Lung microvascular endothelial cell (primary cell): ENCODE measurements at regions not wholly inside any gene's neighbourhood (a gene's known extent, or its start where the extent isn't known, plus 50 kb on each side); places are given as distances from the start of the nearest gene placed in this dataset.

ENCODE experiments used
- DNase-seq, 2 donors: peaks; one replicate each; pipeline versions ENCODE4 v3.0.0 to v3.0.0-alpha.2; 2010; ENCODE audit warnings: low read depth in 2 of 2

DNA sequence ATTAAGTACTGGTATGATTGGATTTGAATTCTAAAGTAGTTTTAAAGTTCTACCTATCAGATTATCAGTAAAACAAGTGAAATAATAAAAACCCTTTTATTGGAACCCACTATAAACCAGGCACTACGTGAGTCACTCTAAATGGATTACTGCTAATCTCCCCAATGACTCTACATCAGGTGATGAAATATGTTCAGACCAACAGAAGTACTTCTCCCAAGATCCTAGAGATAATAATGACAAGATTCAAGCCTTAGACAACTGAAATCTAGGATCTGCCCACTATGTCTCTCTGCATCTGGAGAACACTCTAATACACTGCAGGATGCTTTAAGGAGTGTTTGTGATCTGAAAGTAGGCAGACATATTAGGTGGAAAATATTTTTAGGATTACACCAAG lies 652.1 kb upstream of the CHORDC1 start:
- DNase-seq: no peak

DNA sequence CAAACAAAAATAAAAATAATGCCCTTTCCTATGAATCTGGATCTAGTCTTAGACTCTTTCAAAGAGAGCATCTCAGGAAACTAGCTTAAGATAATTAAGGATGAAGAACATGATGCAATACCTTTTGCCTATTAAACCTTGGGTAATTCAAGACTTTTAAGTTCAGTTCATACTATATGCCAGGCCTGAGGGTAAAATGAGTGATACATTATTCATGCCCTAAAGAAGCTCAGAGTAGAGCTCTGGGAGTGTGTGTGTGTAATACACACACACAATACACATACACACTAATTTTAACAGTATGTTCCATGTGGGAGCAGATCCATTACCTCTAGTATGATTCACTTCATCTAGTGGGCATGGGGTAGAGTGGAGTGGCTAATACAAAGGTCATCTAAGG lies 651.4 kb upstream of the CHORDC1 start:
- DNase-seq: no peak

DNA sequence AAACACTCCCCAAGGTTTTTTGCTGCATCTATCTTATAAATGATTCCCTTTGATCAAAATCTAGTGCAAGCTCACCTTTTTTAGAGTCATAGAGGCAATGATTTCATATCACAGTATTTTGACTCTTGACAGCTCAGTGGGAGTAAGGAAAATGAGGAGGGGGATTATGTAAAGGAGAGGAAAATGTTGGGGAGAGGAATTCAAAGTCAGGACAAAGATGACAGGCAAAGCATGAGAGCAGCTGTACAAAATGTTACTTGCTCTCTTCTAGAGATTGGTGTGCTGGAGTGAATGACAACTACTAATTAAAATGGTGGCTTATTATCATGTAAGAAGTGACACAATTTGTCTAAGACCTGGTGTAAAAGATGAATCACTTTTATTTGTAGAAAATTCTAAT lies 644.6 kb upstream of the CHORDC1 start:
- DNase-seq: no peak

DNA sequence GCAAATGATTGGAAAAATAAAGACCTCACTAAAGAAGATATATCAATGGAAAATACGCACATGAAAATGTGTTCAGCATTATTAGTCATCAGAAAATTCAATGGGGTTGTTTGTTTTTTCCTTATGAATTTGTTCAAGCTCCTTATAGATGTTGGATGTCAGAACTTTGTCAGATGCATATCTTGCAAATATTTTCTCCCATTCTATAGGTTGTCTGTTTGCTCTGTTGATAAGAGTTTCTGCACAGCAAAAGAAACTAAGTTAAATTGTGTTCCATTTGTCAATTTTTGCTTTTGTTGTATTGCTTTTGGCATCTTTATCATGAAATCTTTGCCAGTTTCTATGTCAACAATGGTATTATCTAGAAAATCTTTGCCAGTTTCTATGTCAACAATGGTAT lies 633.9 kb upstream of the CHORDC1 start:
- no peak for DNase-seq

DNA sequence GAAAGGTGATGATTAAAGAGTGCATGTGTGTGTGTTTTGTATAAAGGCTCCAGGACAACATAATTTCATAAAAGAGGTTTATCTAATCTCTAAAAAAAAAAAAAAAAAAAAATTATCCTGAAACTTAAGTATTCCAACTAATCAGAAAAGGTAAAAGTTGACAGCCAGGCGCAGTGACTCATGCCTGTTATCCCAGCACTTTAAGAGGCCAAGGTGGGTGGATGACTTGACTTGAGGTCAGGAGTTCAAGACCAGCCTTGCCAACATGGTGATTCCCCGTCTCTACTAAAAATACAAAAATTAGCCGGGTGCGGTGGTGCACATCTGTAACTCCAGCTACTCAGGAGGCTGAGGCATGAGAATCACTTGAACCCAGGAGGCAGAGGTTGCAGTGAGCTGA lies 632.7 kb upstream of the CHORDC1 start:
- no peak for DNase-seq

DNA sequence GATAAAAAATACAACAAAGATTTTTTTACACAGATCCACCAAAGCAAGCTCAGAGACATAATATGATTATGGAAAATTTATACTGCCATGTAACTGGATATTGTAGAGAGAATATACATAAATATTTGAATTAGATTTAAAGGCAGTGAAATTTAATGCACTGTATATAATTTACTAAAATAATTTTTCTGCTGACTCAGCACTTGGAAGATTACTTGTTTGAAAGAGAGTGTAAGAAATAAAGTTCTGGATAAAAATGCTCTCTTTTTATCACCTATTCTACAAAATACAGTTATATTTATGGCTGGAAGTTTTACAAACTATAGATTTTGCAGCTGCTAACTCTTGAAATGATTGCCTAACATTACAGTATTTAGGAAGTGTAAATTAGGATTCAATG lies 628.3 kb upstream of the CHORDC1 start:
- DNase-seq: no peak

DNA sequence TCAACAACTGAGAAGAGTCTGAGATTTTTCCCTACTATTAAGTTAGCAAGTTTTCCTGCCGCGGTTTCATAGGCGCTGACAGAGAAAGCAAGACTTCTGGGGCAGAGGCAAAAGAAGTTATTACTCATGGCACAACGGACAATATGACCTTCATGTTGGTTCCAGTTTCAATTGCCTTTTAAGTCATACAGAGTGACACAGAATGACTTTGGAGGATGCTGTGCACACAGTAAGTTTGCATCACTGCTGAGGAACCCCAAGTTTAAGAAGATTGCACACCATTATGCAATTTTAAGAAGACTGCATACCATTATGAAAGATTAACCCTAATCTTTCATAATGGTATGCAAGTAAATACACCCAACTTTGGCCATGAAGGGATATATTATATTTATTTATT lies 626.5 kb upstream of the CHORDC1 start:
- no peak for DNase-seq

DNA sequence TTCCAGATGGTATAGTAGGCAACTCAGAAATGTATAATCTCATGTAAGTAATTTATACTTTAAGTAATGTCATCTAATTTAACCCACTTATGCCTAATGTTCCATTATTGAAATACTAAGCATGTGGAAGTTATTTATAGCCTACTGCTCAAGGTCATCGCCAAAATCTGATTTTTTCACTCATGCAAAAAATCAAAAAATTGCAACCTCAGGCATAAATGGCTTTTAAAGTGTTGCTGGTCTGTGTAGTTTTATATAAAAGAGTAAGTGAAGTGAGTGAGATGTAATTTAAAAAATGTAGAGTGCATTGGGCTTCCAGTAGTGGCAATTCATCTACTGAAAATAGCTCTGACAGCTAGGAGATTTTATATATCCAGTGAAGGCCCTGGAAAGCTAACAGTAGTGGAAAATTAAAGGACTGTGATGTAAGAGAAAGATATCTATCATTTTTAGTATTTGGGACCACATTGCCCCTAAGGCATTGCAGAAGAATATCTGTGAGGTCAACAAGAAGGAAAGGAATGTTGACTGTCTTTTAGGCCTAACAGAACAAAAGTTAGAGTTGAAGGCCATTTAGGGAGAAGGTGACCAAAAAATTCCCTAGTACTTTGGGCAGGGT lies 624.5 kb upstream of the CHORDC1 start:
- DNase-seq: no peak

DNA sequence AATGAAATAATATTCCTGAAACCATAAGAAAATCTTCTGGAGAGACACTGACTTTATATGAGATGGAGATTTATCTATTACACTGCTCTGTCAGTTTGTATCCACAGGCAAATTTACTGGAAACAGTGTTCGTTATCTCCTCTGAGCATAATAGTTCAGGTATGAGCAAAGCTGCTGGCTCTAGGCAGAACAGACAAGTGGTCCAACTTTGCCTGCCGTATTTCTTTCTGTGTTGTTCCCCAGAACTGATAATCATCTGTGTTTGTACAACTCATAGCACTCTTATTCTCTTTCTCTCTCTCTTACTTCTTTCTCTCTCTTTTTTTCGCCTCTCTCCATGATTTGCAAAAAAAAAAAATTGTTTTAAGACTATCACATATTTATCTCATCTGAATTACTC lies 623.8 kb upstream of the CHORDC1 start:
- DNase-seq: no peak

DNA sequence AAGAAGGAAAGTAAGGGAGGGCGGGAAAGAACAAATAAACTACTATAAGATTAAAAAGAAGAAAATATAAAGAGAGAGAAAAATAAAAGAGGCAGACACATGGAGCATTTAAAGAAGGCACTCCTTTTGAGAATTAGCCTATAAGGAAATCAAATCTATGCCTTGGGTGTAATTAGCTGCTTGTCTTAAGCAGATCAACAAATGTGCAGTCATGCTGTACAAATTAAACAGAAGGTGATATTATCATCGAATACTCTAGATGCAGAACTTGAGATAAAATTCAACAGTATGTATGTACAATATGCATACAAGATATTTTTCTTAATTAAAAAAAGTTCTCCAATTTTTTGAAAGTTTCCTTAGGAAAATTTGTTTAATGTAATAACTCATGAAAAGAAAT lies 623.0 kb upstream of the CHORDC1 start:
- no peak for DNase-seq

DNA sequence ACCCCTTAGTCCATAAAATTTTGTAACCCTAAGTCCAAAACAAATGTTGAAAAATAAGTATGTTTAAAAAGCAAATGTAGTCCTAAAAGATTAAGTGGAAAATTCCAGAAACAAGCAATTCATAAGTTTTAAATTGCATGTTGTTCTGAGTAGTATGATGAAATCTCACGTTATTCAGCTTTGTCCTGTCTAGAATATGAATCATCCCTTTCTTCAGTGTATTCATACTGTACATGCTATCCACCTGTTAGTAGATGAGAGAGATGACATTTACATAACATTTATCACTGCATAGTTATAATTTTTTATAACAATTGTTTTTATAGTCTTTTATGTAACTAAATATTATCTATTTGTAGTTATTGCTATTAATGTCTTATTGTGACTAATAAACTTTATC lies 622.3 kb upstream of the CHORDC1 start:
- no peak for DNase-seq

DNA sequence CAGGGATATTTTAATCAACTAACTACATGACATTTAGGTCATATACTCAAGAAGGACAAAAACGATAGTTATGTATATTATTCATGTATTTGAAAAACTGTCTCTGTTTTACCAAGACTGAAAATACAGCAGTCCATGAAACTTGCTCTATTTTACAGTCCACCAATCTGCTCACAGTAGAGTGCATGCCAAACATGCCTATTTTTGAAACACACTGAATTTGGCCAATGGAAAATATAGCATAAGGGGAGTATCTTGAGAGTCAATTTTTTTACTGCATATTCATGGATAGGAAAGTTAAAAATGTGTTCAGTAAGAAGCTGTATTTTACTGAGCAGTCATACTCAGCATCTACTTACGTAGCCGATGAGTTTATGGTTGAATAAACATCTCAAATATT lies 621.2 kb upstream of the CHORDC1 start:
- DNase-seq: no peak

DNA sequence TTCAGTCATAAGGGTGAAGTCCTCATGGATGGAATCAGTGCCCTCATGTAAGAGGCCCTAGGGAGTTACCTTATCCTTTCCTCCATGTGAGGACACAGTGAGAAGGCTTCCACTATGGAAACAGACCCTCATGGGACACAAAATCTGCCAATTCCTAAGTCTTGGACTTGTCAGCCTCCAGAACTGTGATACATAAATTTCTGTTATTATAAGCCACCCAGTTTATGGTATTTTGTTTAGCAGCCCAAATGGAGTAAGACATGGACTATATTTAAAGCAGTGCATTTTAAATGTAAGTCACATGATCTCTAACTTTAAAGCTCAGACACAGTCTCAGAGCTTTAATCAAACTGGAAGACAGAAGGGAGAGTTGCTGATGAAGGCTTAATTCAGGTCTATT lies 619.8 kb upstream of the CHORDC1 start:
- no peak for DNase-seq

DNA sequence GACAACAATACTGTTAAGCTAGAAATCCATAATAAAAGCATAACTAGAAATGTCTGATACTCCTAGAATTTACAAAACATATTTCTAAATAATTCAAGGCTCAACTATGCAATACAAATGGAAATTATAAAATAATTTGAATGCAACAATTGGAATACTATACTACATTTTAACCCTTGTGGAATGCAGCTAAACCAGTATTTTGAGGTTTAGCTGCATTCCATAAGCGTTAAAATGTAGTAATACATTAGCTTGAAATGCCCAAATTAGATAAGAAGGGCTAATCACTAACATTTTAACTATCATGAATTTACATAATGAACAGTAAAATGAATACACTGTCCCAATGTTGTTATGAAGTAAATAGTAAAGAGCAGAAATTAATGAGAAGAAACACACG lies 617.2 kb upstream of the CHORDC1 start:
- no peak for DNase-seq

DNA sequence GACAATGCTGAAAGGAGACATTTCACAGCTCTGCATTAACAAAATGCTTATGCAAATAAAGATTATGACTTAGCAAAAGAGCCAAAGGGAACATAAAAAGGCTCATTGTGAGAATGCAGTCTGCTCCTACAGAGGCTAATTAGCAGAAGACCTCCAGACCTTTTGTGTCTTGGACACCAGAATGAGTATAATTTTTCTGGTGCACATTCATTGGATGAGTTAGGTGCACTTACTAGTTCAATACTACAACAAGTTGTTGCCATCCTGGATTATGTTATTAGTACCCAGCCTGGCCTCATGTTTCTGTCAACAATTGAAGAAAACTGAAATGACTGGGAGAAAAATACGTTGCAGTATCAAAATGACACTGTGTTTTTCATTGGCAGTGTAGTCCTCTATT lies 613.2 kb upstream of the CHORDC1 start:
- no peak for DNase-seq

DNA sequence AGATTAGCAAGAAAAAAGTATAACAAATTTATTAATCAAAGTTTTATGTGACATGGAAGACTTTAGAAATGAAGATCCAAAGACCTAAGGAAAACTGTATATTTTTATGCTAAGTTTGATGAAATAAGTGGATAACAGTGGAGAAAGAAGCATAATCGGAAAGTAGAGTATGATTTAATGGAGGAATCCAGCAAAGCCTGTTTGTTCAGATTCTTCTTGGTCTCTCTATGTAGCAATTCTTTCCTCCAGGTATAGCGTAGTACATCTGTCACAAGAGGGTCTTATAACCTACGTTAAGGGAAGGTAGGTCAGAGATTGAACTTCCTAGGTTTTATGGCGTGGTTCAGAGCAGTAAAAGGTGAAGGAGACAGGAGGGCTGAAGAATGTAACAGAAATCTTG lies 600.6 kb upstream of the CHORDC1 start:
- no peak for DNase-seq

DNA sequence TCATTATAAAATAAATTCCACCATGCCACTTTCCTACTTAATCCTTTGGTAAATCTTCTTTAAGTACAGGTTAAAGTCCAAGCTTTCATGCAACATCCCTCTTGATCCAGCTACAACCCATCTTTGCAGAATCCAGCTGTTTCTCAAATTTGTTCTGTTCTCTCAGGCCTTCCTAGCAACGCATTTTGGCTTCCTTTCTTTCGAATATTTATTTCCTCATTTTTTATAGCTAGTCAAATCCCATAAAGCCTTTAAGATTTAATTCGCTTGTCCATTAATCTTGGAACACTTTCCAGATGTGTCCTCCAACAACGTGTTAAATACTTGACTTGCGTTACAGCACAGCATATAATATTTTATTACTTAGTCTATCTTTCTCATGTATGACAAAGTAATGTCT lies 600.1 kb upstream of the CHORDC1 start:
- no peak for DNase-seq

DNA sequence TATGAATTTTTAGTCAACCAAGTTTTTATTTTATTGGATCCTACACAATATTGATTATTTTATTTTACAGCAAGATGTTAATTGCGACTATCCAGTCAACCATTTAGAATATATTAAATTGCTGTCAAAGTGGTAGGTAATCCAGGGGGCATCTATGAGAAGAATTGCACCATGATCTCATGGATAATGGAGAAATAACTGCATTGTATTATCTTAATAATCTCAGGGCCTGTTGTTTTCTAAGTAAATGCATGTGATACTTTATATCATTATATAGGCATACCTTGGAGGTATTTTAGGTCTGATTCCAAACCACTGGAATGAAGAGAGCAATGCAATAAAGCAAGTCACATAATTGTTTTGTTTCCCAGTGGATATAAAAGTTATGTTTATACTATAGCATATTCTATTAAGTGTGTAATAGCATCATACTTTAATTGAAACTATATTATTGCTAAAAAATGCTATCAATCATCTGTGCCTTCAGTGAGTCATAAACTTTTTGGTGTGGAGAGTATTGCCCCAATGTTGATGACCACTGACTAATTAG lies 595.4 kb upstream of the CHORDC1 start:
- no peak for DNase-seq

DNA sequence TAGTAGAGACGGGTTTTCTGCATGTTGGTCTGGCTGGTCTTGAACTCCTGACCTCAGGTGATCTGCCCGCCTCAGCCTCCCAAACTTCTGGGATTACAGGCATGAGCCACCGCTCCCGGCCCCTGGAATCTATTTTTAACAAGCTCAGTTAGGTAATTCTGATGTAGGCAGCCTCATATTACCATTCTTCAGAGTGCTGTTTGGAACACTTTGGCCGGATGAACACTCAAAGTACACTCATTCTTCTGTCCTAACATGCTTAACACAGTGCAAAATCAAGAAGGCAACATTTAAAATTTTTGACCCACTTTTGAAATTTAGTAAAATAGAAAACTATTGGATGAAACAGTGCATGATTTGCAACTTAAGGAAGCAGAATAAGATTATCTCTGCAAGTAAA lies 586.7 kb upstream of the CHORDC1 start:
- DNase-seq: no peak

DNA sequence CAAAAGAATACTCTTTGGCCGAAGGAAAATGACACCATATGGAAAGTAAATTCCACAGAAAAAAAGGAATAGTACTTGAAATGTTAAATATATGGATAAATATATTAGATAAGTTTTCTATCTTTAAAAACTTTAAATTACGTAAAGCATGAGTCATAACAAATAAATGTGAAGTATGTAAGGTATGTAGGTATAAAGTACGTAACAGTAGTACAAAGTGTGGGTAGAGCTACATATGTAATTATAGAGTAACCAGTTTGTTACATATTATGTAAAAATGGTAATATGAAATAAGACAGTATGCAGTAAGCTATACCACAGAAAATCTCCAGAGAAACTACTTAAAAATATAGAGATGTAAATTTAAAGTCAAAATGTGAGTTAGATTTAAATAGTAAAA lies 582.3 kb upstream of the CHORDC1 start:
- no peak for DNase-seq

DNA sequence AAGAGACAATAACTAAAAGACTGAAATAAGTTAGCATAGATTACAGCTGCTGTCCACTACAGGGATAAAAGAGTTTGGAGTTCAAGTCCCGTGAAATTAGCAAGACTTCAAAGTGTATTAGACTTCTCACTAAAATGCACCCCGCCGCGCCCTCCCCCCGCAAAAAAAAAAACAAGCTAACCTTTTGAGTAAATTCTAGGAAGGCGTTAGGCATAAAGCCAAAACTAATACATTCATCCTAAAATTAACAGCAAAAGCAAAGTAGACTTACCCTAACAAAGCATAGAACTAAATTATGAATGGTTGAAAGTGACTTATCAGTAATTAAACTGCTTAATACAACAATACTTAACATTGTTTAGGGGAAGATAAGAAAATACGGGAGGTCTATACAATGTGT lies 581.0 kb upstream of the CHORDC1 start:
- peak in 1 of 2 donors; percentile 26 for DNase-seq

DNA sequence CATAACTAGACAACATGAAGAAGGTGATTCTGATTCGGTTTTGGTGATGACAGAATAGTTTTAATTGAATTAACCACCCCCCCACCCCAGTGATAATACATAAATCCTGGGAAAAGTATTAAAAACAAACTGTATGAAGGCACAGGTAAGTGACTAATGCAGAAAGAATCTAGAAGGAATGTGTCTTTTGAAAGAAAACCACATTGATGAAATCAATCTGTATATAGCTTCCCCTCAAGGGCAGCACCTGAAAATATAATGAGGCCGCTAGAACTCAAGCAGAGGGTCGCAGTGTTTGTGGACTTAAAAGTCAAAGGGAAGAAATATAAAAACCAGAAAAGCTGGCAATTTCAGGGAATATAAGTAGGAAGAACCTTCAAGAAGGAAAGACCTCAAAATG lies 580.5 kb upstream of the CHORDC1 start:
- DNase-seq: peak in 1 of 2 donors; percentile 2

DNA sequence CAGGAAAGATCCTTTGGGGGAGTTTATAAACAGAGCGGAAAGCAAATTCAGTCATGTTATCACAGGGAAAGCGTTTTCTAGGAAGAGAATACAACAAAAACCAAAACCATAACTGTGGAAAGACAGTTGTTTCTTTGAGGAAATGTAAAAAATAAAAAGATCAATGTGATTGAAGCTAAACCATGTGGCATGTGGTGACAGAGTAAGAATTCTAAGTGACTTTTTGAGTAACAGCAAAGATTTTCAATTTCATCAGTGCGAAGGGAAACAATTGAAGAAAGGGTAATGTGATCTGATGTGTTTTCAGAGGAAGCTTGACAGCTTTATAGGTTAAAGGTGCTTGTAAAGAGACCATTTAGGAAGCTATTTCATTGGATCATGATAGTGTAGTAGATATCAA lies 575.9 kb upstream of the CHORDC1 start:
- no peak for DNase-seq

DNA sequence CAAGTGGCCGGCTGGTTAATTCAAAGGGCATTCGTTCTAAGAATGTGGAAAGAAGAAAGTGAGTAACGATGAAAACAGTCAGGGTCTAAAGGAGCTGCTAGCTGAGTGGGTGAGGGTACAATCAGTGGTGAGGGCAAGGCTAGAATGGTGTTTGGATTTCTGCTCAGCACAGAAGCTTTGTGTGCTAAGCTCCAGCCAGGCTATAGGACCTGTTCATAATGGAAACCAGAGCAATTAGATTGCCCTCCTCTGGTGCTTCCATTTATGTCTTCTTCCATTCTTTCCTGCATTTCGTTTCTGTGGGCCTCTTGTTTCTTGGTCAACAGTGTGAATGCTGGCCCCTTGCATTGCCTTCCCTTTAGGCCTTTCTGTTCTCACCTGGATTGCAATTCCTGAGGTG lies 572.9 kb upstream of the CHORDC1 start:
- DNase-seq: no peak
